ENCODE measurements at regions not wholly inside any gene's neighbourhood (a gene's known extent, or its start where the extent isn't known, plus 50 kb on each side); places are given as distances from the start of the nearest gene placed in this dataset.

- TF ChIP-seq CTCF (IDR thresholded peaks at IDR 0.05 in 2 of 3, conservative IDR thresholded peaks at IDR 0.05 in 1 of 3; ENCODE audit: borderline replicate concordance in 1 of 3, insufficient read depth in 1 of 3, low read depth in 2 of 3, low read length in 2 of 3), result no peak
- TF ChIP-seq EZH2 (IDR thresholded peaks at IDR 0.05), result no peak
- no peak for TF ChIP-seq POLR2AphosphoS5 (IDR thresholded peaks at IDR 0.05; ENCODE audit: low read depth, low read length)
- TF ChIP-seq MAX (IDR thresholded peaks at IDR 0.05), result no peak
- TF ChIP-seq POLR2A (IDR thresholded peaks at IDR 0.05; ENCODE audit: borderline replicate concordance, extremely low read depth, insufficient read depth, insufficient read length), result no peak
- TF ChIP-seq TCF7L2 (IDR thresholded peaks at IDR 0.05; ENCODE audit: borderline replicate concordance, extremely low read depth, insufficient read depth, insufficient read length), result no peak
- TF ChIP-seq ZNF274 (IDR thresholded peaks at IDR 0.05; ENCODE audit: low read depth, low read length), result no peak
- no peak for TF ChIP-seq CEBPB (IDR thresholded peaks at IDR 0.05; ENCODE audit: low read depth)
Measured at GRCh38 chr2:8426550-8426949, 255.3 kb upstream of the ID2 start.
